ENCODE measurements at regions not wholly inside any gene's neighbourhood (a gene's known extent, or its start where the extent isn't known, plus 50 kb on each side); places are given as distances from the start of the nearest gene placed in this dataset.

- intact Hi-C loops (cut with micrococcal nuclease; ENCODE audit: unreplicated experiment): loop anchor here (5.0 to 10.0 kb wide), 2 partner anchors 145 to 308 kb away; no protein-coding TSS in a partner anchor
- CTCF ChIA-PET (ENCODE audit: low intra/inter-chr PET ratio, low total read pairs): no interaction called here
- no peak for TF ChIP-seq ZNF687 (CRISPR knock-in tag; IDR thresholded peaks at IDR 0.05)
- TF ChIP-seq ZNF264 (CRISPR knock-in tag; IDR thresholded peaks at IDR 0.05): no peak
- TF ChIP-seq MED1 (CRISPR knock-in tag; IDR thresholded peaks at IDR 0.05): no peak
- no peak for TF ChIP-seq SIN3B (IDR thresholded peaks at IDR 0.05; ENCODE audit: low read length)
- TF ChIP-seq EEA1 (CRISPR knock-in tag; IDR thresholded peaks at IDR 0.05; ENCODE audit: borderline replicate concordance): no peak
- no peak for TF ChIP-seq ZIK1 (CRISPR knock-in tag; IDR thresholded peaks at IDR 0.05; ENCODE audit: borderline replicate concordance, low read depth)
- TF ChIP-seq CREM (IDR thresholded peaks at IDR 0.05): no peak
- no peak for TF ChIP-seq CREM (CRISPR knock-in tag; IDR thresholded peaks at IDR 0.05)
- no peak for TF ChIP-seq ZNF773 (CRISPR knock-in tag; IDR thresholded peaks at IDR 0.05; ENCODE audit: borderline replicate concordance)
- TF ChIP-seq ZNF883 (CRISPR knock-in tag; IDR thresholded peaks at IDR 0.05; ENCODE audit: not compliant biosample characterization): no peak
- TF ChIP-seq ZNF788 (CRISPR knock-in tag; IDR thresholded peaks at IDR 0.05; ENCODE audit: borderline replicate concordance): no peak
- TF ChIP-seq PHF20 (CRISPR knock-in tag; IDR thresholded peaks at IDR 0.05): no peak
- TF ChIP-seq ZNF777 (CRISPR knock-in tag; IDR thresholded peaks at IDR 0.05): no peak
- no peak for TF ChIP-seq POGK (CRISPR knock-in tag; conservative IDR thresholded peaks at IDR 0.05)
These were observed 82.8 kb downstream of the TNFAIP3 start for GRCh38 chr6:137949686-137950390.

More at GRCh38 chr6:137949686-137950390, 82.8 kb downstream of the TNFAIP3 start:
- peaks cover 0 to 31% of the 10 kb centered on the region in 2 experiments; a peak in 3 of 5 replicates for H3K27me3 ChIP-seq (ENCODE audit: control insufficient read depth in 1 of 2, insufficient read depth in 2 of 2, low read length in 2 of 2)
- ATAC-seq (no peak), DNase-seq (ENCODE audit: low spot score) (no peak), FAIRE-seq (no peak)
- no peak overlapping the region for H3K9ac ChIP-seq (ENCODE audit: insufficient read depth, low read depth, low read length)
- no peaks in the 10 kb centered on the region for H3K79me2 ChIP-seq (ENCODE audit: insufficient read depth, low read length)
- H2AFZ ChIP-seq (ENCODE audit: low read length): no peak overlapping the region
- H3K4me1 ChIP-seq (ENCODE audit: insufficient read depth, low read length): no peaks in the 10 kb centered on the region
- no peaks in the 10 kb centered on the region for H4K20me1 ChIP-seq (ENCODE audit: insufficient read depth, low read length)
- H3K27ac ChIP-seq (ENCODE audit: extremely low read length, insufficient read depth, low read length): no peak overlapping the region
- H3K4me3 ChIP-seq (replicated peaks in 1 of 3; ENCODE audit: insufficient read depth in 1 of 3, low read depth in 2 of 3, low read length in 3 of 3): no peak overlapping the region
- no peaks in the 10 kb centered on the region for H3K36me3 ChIP-seq (replicated peaks in 1 of 2; ENCODE audit: control insufficient read depth in 1 of 2, insufficient read depth in 2 of 2, low read length in 2 of 2)
- no peaks in the 10 kb centered on the region for H3K9me3 ChIP-seq (ENCODE audit: low read length)
- no peak overlapping the region for H3K4me2 ChIP-seq (ENCODE audit: low read depth, low read length)
- in situ Hi-C loops (cut with HindIII; ENCODE audit: extremely low pct_ligation_motif_present, low pct_unique_long_range_greater_than_20kb): loop anchor here (25.0 kb wide), 1 partner anchor 863 kb away; no protein-coding TSS in a partner anchor
- BruUV-seq (replicated peaks): no TSS peak
- POLR2A ChIA-PET: no interaction called here
- WGBS (ENCODE audit: low lambda C conversion rate): 93% methylated on average over 1 of the region's 1 CpG
